HL-60 (cell line): ENCODE measurements at regions not wholly inside any gene's neighbourhood (a gene's known extent, or its start where the extent isn't known, plus 50 kb on each side); places are given as distances from the start of the nearest gene placed in this dataset.

Source experiments
- DNase-seq, 2 experiments: peaks; one replicate each; pipeline ENCODE4 v3.0.0-alpha.2; 2010 to 2020; ENCODE audit warnings: low read depth in 1 of 2, low spot score in 1 of 2
- H3K27ac ChIP-seq: fragments of 250-450 bp; sonication (Bioruptor Pico); replicated peaks from 2 replicates; pipeline ENCODE4 v1.5.1; 2020; ENCODE audit warnings: mild to moderate bottlenecking, moderate library complexity
- H3K27me3 ChIP-seq: fragments of 250-450 bp; sonication (Bioruptor Pico); 2 replicates; pipeline ENCODE4 v1.5.1; 2021; ENCODE audit warnings: mild to moderate bottlenecking, moderate library complexity; ENCODE audit not compliant: insufficient read depth, poor library complexity, severe bottlenecking
- H3K4me3 ChIP-seq: replicated peaks from 2 replicates; pipeline ENCODE4 v1.5.1; 2011; ENCODE audit warnings: mild to moderate bottlenecking, control low read depth, low read length; ENCODE audit not compliant: insufficient read depth
- GABPA ChIP-seq: IDR thresholded peaks from 2 replicates; pipeline ENCODE4 v1.6.1; 2012; ENCODE audit warnings: low read depth
- POLR2AphosphoS5 ChIP-seq: IDR thresholded peaks from 2 replicates; pipeline ENCODE4 v1.6.1; 2012; ENCODE audit warnings: low read depth
- REST ChIP-seq: IDR thresholded peaks from 2 replicates; pipeline ENCODE4 v1.6.1; 2012; ENCODE audit warnings: low read depth; ENCODE audit not compliant: insufficient replicate concordance
- SPI1 ChIP-seq: IDR thresholded peaks from 2 replicates; pipeline ENCODE4 v1.6.1; 2012; ENCODE audit warnings: low read depth, mild to moderate bottlenecking, borderline replicate concordance
- TF ChIP-seq, protein P1 (sequence below): IDR thresholded peaks from one replicate; pipeline ENCODE4 v1.5.1; 2011; ENCODE audit warnings: low read length, control low read depth, inconsistent platforms; ENCODE audit not compliant: insufficient read depth

GRCh38 chr18:67961701-67962440 lies 445.4 kb upstream of the DSEL start:
- DNase-seq, result no peak
- no peaks in the 10 kb centered on the region for H3K27me3 ChIP-seq
- no peak overlapping the region for H3K4me3 ChIP-seq
- no peak for TF ChIP-seq SPI1
- no peak for TF ChIP-seq POLR2AphosphoS5
- TF ChIP-seq GABPA, result no peak
- TF ChIP-seq, protein P1, sequence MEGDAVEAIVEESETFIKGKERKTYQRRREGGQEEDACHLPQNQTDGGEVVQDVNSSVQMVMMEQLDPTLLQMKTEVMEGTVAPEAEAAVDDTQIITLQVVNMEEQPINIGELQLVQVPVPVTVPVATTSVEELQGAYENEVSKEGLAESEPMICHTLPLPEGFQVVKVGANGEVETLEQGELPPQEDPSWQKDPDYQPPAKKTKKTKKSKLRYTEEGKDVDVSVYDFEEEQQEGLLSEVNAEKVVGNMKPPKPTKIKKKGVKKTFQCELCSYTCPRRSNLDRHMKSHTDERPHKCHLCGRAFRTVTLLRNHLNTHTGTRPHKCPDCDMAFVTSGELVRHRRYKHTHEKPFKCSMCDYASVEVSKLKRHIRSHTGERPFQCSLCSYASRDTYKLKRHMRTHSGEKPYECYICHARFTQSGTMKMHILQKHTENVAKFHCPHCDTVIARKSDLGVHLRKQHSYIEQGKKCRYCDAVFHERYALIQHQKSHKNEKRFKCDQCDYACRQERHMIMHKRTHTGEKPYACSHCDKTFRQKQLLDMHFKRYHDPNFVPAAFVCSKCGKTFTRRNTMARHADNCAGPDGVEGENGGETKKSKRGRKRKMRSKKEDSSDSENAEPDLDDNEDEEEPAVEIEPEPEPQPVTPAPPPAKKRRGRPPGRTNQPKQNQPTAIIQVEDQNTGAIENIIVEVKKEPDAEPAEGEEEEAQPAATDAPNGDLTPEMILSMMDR, result no peak
- TF ChIP-seq REST, result no peak
- H3K27ac ChIP-seq, result no peak overlapping the region

DNA sequence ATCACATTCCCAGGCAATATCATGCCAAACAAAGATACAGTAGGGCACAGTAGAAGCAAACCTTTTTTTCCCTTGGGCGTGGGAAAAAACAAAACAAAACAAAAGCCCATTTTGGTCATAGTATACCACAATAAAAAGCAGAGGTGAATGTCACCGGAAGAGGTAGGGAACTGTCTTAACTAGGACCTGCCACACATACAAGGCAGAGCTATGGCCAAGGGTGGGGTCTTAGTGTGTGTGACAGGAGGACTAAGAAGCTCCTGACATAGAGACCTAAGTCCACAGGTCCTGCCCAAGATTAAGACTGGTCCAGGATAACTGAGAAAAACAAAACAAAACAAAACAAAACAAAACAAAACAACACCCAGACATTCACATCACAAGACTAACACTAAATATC lies 441.2 kb upstream of the DSEL start:
- no peak overlapping the region for H3K4me3 ChIP-seq
- H3K27ac ChIP-seq, result no peak overlapping the region
- TF ChIP-seq SPI1, result no peak
- TF ChIP-seq GABPA, result no peak
- TF ChIP-seq, protein P1, result no peak
- TF ChIP-seq POLR2AphosphoS5, result no peak
- TF ChIP-seq REST, result no peak
- H3K27me3 ChIP-seq, result no peaks in the 10 kb centered on the region
- no peak for DNase-seq

- TF ChIP-seq, protein P1, result no peak
- TF ChIP-seq GABPA, result no peak
- no peak for TF ChIP-seq SPI1
- no peak for TF ChIP-seq POLR2AphosphoS5
- TF ChIP-seq REST, result no peak
- Histone ChIP-seq H3K27ac (no peak overlapping the region), H3K27me3 (no peaks in the 10 kb centered on the region), H3K4me3 (no peak overlapping the region)
- DNase-seq, result no peak
These were observed 438.1 kb upstream of the DSEL start for GRCh38 chr18:67954594-67954993.
